ENCODE measurements at regions not wholly inside any gene's neighbourhood (a gene's known extent, or its start where the extent isn't known, plus 50 kb on each side); places are given as distances from the start of the nearest gene placed in this dataset.

DNA sequence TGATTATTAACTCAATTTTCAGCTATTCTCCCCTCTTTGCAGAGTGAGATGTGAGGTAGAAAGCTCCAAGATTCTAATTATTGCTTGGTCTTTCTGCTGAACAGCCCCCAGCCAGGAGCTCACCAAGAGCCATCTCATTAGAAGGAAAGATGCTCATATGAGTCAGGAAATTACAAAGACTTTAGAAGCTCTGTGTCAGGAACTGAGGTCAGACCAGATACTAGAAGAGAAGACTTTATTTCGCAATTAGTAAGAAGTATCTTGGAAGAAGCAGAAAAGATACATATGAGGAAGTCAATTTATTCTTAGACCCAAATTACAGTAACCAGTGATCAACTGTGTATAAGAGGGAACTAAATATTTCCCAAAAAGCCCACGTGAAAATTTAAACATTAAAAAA is 626.9 kb downstream of the ZWINT start:
- Mint-ChIP-seq H3K4me3 (no peak overlapping the region), H3K27ac (no peak overlapping the region), H3K36me3 (no peaks in the 10 kb centered on the region), H3K4me1 (no peaks in the 10 kb centered on the region), H3K9me3 (no peaks in the 10 kb centered on the region), H3K27me3 (ENCODE audit: low read depth) (no peaks in the 10 kb centered on the region)
- DNase-seq (ENCODE audit: low spot score in 2 of 2, unreplicated experiment in 2 of 2): no peak
- TF ChIP-seq, protein P1, sequence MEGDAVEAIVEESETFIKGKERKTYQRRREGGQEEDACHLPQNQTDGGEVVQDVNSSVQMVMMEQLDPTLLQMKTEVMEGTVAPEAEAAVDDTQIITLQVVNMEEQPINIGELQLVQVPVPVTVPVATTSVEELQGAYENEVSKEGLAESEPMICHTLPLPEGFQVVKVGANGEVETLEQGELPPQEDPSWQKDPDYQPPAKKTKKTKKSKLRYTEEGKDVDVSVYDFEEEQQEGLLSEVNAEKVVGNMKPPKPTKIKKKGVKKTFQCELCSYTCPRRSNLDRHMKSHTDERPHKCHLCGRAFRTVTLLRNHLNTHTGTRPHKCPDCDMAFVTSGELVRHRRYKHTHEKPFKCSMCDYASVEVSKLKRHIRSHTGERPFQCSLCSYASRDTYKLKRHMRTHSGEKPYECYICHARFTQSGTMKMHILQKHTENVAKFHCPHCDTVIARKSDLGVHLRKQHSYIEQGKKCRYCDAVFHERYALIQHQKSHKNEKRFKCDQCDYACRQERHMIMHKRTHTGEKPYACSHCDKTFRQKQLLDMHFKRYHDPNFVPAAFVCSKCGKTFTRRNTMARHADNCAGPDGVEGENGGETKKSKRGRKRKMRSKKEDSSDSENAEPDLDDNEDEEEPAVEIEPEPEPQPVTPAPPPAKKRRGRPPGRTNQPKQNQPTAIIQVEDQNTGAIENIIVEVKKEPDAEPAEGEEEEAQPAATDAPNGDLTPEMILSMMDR (IDR thresholded peaks at IDR 0.05; ENCODE audit: unreplicated experiment): no peak

DNA sequence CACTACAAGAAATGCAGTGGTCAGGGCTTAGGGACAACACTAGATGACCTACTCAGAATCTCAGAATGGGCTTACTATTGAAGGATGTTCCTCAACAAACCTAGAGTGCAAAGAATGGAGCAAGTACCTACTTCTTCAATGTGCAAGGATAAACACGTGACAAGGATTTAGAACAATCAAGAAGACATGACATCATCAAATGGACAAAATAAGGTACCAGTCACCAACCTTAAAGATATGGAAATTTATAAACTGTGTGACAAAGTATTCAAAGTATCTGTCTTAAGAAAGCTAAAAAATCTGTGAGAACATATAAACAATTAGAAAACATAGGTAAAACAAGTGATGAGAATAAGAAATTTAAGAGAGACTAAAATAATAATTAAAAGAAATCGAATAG is 656.1 kb downstream of the ZWINT start:
- Mint-ChIP-seq H3K27me3 (ENCODE audit: low read depth) (no peaks in the 10 kb centered on the region), H3K4me1 (peaks cover 8% of the 10 kb centered on the region), H3K36me3 (no peaks in the 10 kb centered on the region), H3K27ac (no peak overlapping the region), H3K9me3 (peaks cover 3% of the 10 kb centered on the region), H3K4me3 (no peak overlapping the region)
- TF ChIP-seq, protein P1 (IDR thresholded peaks at IDR 0.05; ENCODE audit: unreplicated experiment): no peak
- no peak for DNase-seq (ENCODE audit: low spot score in 2 of 2, unreplicated experiment in 2 of 2)

DNA sequence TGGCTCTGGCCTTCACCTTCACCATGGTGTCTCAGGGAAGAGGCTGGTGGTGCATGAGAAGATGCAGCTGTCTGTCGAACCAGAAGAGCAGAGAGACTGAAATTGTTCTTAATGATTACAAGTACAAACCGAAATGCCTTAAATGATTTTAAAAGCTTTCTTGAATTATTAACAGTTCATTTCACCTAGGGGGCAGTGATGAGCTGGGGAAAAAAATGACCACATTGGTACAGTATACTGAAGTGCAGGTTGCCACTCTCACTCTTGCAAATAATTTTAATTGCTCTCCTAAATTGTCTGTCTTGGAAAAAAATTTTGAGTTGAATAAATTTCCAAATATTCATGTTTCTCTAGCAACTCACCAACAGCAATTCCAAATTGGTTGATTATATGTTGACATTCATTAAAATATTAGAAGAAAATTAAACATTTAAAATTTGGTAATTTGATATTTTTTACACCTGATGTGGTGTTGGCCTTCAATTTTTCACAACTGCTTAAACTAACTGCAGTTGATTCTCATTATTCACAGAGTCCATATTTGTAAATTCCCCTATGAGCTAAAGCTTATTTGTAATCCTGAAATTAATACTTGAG is 692.6 kb downstream of the ZWINT start:
- TF ChIP-seq, protein P1 (IDR thresholded peaks at IDR 0.05; ENCODE audit: unreplicated experiment): peak; percentile 50
- no peaks in the 10 kb centered on the region for H3K4me1 Mint-ChIP-seq
- H3K36me3 Mint-ChIP-seq: no peaks in the 10 kb centered on the region
- H3K4me3 Mint-ChIP-seq: no peak overlapping the region
- H3K27me3 Mint-ChIP-seq (ENCODE audit: low read depth): peaks cover 1% of the 10 kb centered on the region
- H3K9me3 Mint-ChIP-seq: peaks cover 3% of the 10 kb centered on the region
- no peak for DNase-seq (ENCODE audit: low spot score in 2 of 2, unreplicated experiment in 2 of 2)
- H3K27ac Mint-ChIP-seq: no peak overlapping the region

DNA sequence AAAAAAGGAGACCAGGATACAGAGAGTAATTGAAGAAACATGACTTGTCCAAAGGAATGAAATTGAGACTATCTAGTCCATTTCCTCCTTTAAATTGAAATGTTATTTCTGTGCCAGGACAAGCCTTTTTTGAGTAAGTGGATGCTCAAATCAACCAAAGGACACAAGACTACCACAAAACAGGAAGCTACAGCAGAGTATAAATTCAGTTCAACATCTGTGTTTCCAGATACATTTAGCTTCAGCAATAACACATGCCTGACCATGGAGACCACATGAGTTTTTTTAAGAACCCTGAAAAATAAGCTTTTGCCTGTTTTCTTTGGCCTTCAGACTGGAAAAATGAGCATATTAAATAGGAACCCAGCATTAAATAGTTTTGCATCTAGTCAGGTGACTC is 707.5 kb downstream of the ZWINT start:
- Mint-ChIP-seq H3K9me3 (peaks cover 7% of the 10 kb centered on the region), H3K27me3 (ENCODE audit: low read depth) (peaks cover 7% of the 10 kb centered on the region), H3K36me3 (no peaks in the 10 kb centered on the region), H3K4me3 (no peak overlapping the region), H3K27ac (no peak overlapping the region), H3K4me1 (no peaks in the 10 kb centered on the region)
- TF ChIP-seq, protein P1 (IDR thresholded peaks at IDR 0.05; ENCODE audit: unreplicated experiment): no peak
- DNase-seq (ENCODE audit: low spot score in 2 of 2, unreplicated experiment in 2 of 2): no peak

DNA sequence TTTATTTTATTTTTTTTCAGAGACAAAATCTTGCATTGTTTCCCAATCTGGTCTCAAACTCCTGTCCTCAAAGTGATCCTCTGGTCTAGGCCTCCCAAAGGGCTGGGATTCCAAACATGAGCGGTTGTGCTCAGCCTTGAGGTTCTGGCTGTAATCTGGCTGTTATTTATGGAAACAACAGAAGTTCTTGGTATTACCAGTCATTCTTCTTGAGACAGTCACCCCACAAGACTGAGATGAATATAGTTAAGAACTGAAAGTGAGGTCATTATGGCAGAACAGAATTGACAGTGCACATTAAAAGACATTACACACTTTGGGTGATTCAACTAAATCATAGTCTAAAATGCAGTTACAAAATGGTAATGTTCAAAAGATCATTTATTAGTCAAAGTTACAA is 719.5 kb downstream of the ZWINT start:
- H3K27ac Mint-ChIP-seq: no peak overlapping the region
- TF ChIP-seq, protein P1 (IDR thresholded peaks at IDR 0.05; ENCODE audit: unreplicated experiment): no peak
- H3K4me1 Mint-ChIP-seq: no peaks in the 10 kb centered on the region
- DNase-seq (ENCODE audit: low spot score in 2 of 2, unreplicated experiment in 2 of 2): no peak
- no peak overlapping the region for H3K4me3 Mint-ChIP-seq
- no peaks in the 10 kb centered on the region for H3K27me3 Mint-ChIP-seq (ENCODE audit: low read depth)
- H3K36me3 Mint-ChIP-seq: no peaks in the 10 kb centered on the region
- H3K9me3 Mint-ChIP-seq: no peaks in the 10 kb centered on the region
